ENCODE measurements at regions not wholly inside any gene's neighbourhood (a gene's known extent, or its start where the extent isn't known, plus 50 kb on each side); places are given as distances from the start of the nearest gene placed in this dataset.

DNA sequence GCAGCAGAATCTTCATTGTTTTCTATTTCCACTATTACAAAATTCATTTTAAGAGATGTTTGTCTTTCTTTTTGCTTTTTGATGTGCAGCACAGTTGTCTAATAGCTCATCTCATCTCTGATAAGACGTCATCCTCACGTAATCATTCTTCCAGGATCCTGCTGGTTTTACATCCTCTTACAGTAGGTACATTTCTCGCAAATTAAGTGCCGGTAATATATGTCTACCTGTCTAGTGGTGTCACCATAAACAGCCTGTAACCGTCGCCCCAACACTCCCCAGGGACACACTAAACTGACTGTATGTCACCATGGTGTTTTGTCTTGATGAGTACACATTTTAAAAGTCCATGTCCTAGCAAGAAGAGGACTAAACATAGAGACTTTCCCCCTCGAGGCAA, 94.5 kb upstream of the VSTM2B start:
- H3K9me2 ChIP-seq = no peaks in the 10 kb centered on the region
- no peaks in the 10 kb centered on the region for H4K20me1 ChIP-seq (ENCODE audit: insufficient read depth)
- POLR2A ChIA-PET = no interaction called here
- no peak overlapping the region for H3K27ac ChIP-seq (ENCODE audit: low read depth in 2 of 2, low read length in 1 of 2)
- TF ChIP-seq TAF1 (IDR thresholded peaks at IDR 0.05; ENCODE audit: borderline replicate concordance, low read depth, low read length) (no peak), JUND (IDR thresholded peaks at IDR 0.05) (no peak), GATA2 (CRISPR knock-in tag; IDR thresholded peaks at IDR 0.05) (no peak), RCOR1 (IDR thresholded peaks at IDR 0.05; ENCODE audit: low read length) (no peak), RFX5 (IDR thresholded peaks at IDR 0.05; ENCODE audit: low read length) (no peak), EP300 (IDR thresholded peaks at IDR 0.05; ENCODE audit: borderline replicate concordance in 1 of 2, low read depth in 1 of 2, low read length in 1 of 2) (no peak), RXRA (IDR thresholded peaks at IDR 0.05; ENCODE audit: borderline replicate concordance, low read depth) (no peak), NRF1 (IDR thresholded peaks at IDR 0.05; ENCODE audit: low read depth, low read length) (no peak)
- TF ChIP-seq, protein P1, sequence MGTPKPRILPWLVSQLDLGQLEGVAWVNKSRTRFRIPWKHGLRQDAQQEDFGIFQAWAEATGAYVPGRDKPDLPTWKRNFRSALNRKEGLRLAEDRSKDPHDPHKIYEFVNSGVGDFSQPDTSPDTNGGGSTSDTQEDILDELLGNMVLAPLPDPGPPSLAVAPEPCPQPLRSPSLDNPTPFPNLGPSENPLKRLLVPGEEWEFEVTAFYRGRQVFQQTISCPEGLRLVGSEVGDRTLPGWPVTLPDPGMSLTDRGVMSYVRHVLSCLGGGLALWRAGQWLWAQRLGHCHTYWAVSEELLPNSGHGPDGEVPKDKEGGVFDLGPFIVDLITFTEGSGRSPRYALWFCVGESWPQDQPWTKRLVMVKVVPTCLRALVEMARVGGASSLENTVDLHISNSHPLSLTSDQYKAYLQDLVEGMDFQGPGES (IDR thresholded peaks at IDR 0.05; ENCODE audit: low read depth, low read length) = no peak
- TF ChIP-seq, protein P2, sequence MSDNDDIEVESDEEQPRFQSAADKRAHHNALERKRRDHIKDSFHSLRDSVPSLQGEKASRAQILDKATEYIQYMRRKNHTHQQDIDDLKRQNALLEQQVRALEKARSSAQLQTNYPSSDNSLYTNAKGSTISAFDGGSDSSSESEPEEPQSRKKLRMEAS (IDR thresholded peaks at IDR 0.05; ENCODE audit: low read depth) = no peak
- TF ChIP-seq, protein P3, sequence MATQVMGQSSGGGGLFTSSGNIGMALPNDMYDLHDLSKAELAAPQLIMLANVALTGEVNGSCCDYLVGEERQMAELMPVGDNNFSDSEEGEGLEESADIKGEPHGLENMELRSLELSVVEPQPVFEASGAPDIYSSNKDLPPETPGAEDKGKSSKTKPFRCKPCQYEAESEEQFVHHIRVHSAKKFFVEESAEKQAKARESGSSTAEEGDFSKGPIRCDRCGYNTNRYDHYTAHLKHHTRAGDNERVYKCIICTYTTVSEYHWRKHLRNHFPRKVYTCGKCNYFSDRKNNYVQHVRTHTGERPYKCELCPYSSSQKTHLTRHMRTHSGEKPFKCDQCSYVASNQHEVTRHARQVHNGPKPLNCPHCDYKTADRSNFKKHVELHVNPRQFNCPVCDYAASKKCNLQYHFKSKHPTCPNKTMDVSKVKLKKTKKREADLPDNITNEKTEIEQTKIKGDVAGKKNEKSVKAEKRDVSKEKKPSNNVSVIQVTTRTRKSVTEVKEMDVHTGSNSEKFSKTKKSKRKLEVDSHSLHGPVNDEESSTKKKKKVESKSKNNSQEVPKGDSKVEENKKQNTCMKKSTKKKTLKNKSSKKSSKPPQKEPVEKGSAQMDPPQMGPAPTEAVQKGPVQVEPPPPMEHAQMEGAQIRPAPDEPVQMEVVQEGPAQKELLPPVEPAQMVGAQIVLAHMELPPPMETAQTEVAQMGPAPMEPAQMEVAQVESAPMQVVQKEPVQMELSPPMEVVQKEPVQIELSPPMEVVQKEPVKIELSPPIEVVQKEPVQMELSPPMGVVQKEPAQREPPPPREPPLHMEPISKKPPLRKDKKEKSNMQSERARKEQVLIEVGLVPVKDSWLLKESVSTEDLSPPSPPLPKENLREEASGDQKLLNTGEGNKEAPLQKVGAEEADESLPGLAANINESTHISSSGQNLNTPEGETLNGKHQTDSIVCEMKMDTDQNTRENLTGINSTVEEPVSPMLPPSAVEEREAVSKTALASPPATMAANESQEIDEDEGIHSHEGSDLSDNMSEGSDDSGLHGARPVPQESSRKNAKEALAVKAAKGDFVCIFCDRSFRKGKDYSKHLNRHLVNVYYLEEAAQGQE (IDR thresholded peaks at IDR 0.05; ENCODE audit: low read depth, low read length) = no peak
- no peak overlapping the region for H3K9ac ChIP-seq
- no peak overlapping the region for H3K4me2 ChIP-seq
- H2AFZ ChIP-seq (ENCODE audit: low read depth) = no peak overlapping the region
- peaks cover 14% of the 10 kb centered on the region; the same call in 1 of the 2 replicates for H3K27me3 ChIP-seq (ENCODE audit: insufficient read depth)
- no peaks in the 10 kb centered on the region for H3K4me1 ChIP-seq (ENCODE audit: control insufficient read depth in 1 of 2, insufficient read depth in 2 of 2, low read depth in 1 of 2, low read length in 1 of 2)
- no peaks in the 10 kb centered on the region for H3K9me3 ChIP-seq
- CTCF ChIA-PET = no interaction called here
- 2% methylated on average over 7 of the region's 7 CpGs for WGBS (ENCODE audit: low lambda C conversion rate)
- H3K4me3 ChIP-seq (ENCODE audit: low read depth in 2 of 2, low read length in 1 of 2) = no peak overlapping the region
- no peaks in the 10 kb centered on the region for H3K36me3 ChIP-seq (replicated peaks in 1 of 2; ENCODE audit: control insufficient read depth in 1 of 2, insufficient read depth in 2 of 2, low read length in 1 of 2)
- DNase-seq = no peak
- H3F3A ChIP-seq (replicated peaks; ENCODE audit: insufficient read depth) = no peaks in the 10 kb centered on the region
- no peaks in the 10 kb centered on the region for H3K79me2 ChIP-seq (ENCODE audit: insufficient read depth)

DNA sequence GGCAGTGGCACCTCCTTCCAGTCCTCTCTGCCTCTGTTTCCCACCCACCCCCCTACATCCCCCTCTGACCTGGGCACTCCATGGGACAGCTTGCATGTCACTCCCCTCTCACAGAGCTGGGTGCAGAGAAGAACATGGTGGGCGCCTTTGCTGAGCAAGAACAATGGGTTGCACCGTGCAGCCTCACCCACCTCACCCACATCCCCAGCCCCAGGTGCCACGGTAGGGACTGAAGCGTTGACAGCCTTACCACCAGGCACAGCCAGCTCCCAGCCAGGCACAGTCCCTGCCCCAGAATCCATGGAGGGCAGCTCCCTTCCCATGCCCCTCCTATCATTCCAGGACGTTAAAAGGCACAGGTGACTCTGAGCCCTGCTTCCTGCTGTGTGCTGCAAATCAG, 93.1 kb upstream of the VSTM2B start:
- Histone ChIP-seq H3K4me1 (ENCODE audit: control insufficient read depth in 1 of 2, insufficient read depth in 2 of 2, low read depth in 1 of 2, low read length in 1 of 2) (no peaks in the 10 kb centered on the region), H3K27me3 (ENCODE audit: insufficient read depth) (peaks cover 14% of the 10 kb centered on the region; the same call in 1 of the 2 replicates), H3K9me2 (no peaks in the 10 kb centered on the region), H2AFZ (ENCODE audit: low read depth) (no peak overlapping the region), H4K20me1 (ENCODE audit: insufficient read depth) (no peaks in the 10 kb centered on the region), H3K9me3 (no peaks in the 10 kb centered on the region), H3K9ac (no peak overlapping the region), H3K79me2 (ENCODE audit: insufficient read depth) (no peaks in the 10 kb centered on the region), H3K27ac (ENCODE audit: low read depth in 2 of 2, low read length in 1 of 2) (no peak overlapping the region), H3K4me3 (ENCODE audit: low read depth in 2 of 2, low read length in 1 of 2) (no peak overlapping the region), H3K4me2 (no peak overlapping the region), H3K36me3 (replicated peaks in 1 of 2; ENCODE audit: control insufficient read depth in 1 of 2, insufficient read depth in 2 of 2, low read length in 1 of 2) (no peaks in the 10 kb centered on the region), H3F3A (replicated peaks; ENCODE audit: insufficient read depth) (no peaks in the 10 kb centered on the region)
- POLR2A ChIA-PET = no interaction called here
- WGBS (ENCODE audit: low lambda C conversion rate) = 4% methylated on average over 5 of the region's 5 CpGs
- DNase-seq = no peak
- CTCF ChIA-PET = no interaction called here
- TF ChIP-seq JUND (IDR thresholded peaks at IDR 0.05) = no peak
- no peak for TF ChIP-seq MEF2A (IDR thresholded peaks at IDR 0.05; ENCODE audit: borderline replicate concordance, low read depth)
- TF ChIP-seq CHD2 (IDR thresholded peaks at IDR 0.05; ENCODE audit: low read length, partially characterized antibody) = no peak
- no peak for TF ChIP-seq RXRA (IDR thresholded peaks at IDR 0.05; ENCODE audit: borderline replicate concordance, low read depth)
- TF ChIP-seq, protein P2 (IDR thresholded peaks at IDR 0.05; ENCODE audit: low read depth) = no peak
- TF ChIP-seq, protein P4, sequence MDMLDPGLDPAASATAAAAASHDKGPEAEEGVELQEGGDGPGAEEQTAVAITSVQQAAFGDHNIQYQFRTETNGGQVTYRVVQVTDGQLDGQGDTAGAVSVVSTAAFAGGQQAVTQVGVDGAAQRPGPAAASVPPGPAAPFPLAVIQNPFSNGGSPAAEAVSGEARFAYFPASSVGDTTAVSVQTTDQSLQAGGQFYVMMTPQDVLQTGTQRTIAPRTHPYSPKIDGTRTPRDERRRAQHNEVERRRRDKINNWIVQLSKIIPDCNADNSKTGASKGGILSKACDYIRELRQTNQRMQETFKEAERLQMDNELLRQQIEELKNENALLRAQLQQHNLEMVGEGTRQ (IDR thresholded peaks at IDR 0.05; ENCODE audit: borderline replicate concordance, low read depth, low read length) = no peak
- no peak for TF ChIP-seq EZH2phosphoT487 (IDR thresholded peaks at IDR 0.05; ENCODE audit: borderline replicate concordance, low read depth)
- TF ChIP-seq RCOR1 (IDR thresholded peaks at IDR 0.05; ENCODE audit: low read length) = no peak
- no peak for TF ChIP-seq SMC3 (IDR thresholded peaks at IDR 0.05; ENCODE audit: low read depth, low read length)
- TF ChIP-seq MXI1 (IDR thresholded peaks at IDR 0.05; ENCODE audit: low read depth, low read length) = no peak
- TF ChIP-seq NFIC (IDR thresholded peaks at IDR 0.05; ENCODE audit: borderline replicate concordance) = no peak
- no peak for TF ChIP-seq POLR2AphosphoS5 (IDR thresholded peaks at IDR 0.05; ENCODE audit: low read depth, low read length)

All from SK-N-SH (cell line).